A673 (cell line): ENCODE measurements at regions not wholly inside any gene's neighbourhood (a gene's known extent, or its start where the extent isn't known, plus 50 kb on each side); places are given as distances from the start of the nearest gene placed in this dataset.

ENCODE experiments used
- EZH2 ChIP-seq: fragments of 200-600 bp; sonication (generic); IDR thresholded peaks from 2 replicates; pipeline ENCODE4 v1.6.1; 2017; ENCODE audit warnings: borderline replicate concordance, low read depth, mild to moderate bottlenecking, mixed read lengths, antibody characterized with exemption, low read length; ENCODE audit not compliant: poor library complexity, severe bottlenecking
- TF ChIP-seq, protein P1 (sequence below): fragments of 300-800, 200-600 bp; sonication (generic); conservative IDR thresholded peaks from 2 replicates; pipeline ENCODE4 v1.5.1; 2017; ENCODE audit warnings: low read depth, mild to moderate bottlenecking, antibody characterized with exemption, low read length, moderate library complexity, mixed read lengths

GRCh38 chr6:94835264-94835663 lies 742.1 kb upstream of the MANEA start:
- TF ChIP-seq, protein P1, sequence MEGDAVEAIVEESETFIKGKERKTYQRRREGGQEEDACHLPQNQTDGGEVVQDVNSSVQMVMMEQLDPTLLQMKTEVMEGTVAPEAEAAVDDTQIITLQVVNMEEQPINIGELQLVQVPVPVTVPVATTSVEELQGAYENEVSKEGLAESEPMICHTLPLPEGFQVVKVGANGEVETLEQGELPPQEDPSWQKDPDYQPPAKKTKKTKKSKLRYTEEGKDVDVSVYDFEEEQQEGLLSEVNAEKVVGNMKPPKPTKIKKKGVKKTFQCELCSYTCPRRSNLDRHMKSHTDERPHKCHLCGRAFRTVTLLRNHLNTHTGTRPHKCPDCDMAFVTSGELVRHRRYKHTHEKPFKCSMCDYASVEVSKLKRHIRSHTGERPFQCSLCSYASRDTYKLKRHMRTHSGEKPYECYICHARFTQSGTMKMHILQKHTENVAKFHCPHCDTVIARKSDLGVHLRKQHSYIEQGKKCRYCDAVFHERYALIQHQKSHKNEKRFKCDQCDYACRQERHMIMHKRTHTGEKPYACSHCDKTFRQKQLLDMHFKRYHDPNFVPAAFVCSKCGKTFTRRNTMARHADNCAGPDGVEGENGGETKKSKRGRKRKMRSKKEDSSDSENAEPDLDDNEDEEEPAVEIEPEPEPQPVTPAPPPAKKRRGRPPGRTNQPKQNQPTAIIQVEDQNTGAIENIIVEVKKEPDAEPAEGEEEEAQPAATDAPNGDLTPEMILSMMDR, result no peak
- TF ChIP-seq EZH2, result no peak
